ENCODE measurements at regions not wholly inside any gene's neighbourhood (a gene's known extent, or its start where the extent isn't known, plus 50 kb on each side); places are given as distances from the start of the nearest gene placed in this dataset.
"Not testable (repeated sequence)": the region's sequence is repeated elsewhere in the genome, so short reads cannot be mapped to it uniquely, and the experiment has no call there.

GRCh38 chr21:22355949-22356348 is 1357.7 kb downstream of the NCAM2 start:
- CTCF ChIA-PET = no interaction called here
- no peak for ATAC-seq
- BruUV-seq (replicated peaks) = no TSS peak
- Histone ChIP-seq H3K4me3 (replicated peaks in 1 of 2; ENCODE audit: low read depth in 1 of 2, low read length in 2 of 2) (no peak overlapping the region), H3K4me2 (ENCODE audit: low read length) (no peak overlapping the region), H3K79me2 (ENCODE audit: insufficient read depth, low read length) (no peaks in the 10 kb centered on the region), H4K20me1 (ENCODE audit: insufficient read depth) (no peaks in the 10 kb centered on the region), H3K9me3 (ENCODE audit: control insufficient read depth in 1 of 2, insufficient read depth in 1 of 2, low read depth in 1 of 2, low read length in 2 of 2) (peaks cover 6 to 14% of the 10 kb centered on the region in 2 experiments; a peak in 2 of 4 replicates), H3K4me1 (ENCODE audit: control insufficient read depth in 1 of 2, insufficient read depth in 2 of 2, low read length in 2 of 2) (no peaks in the 10 kb centered on the region), H3K27me3 (ENCODE audit: insufficient read depth, low read length) (no peaks in the 10 kb centered on the region), H3K36me3 (ENCODE audit: control insufficient read depth in 1 of 2, insufficient read depth in 2 of 2, low read length in 2 of 2) (no peaks in the 10 kb centered on the region), H3K27ac (ENCODE audit: low read depth, low read length) (no peak overlapping the region), H3K9me2 (ENCODE audit: insufficient read depth) (no peaks in the 10 kb centered on the region), H3K9ac (ENCODE audit: low read length) (no peak overlapping the region), H2AFZ (ENCODE audit: low read depth, low read length, poor library complexity, severe bottlenecking) (no peak overlapping the region)
- RAD21 ChIA-PET (ENCODE audit: low non-redundant PET in 1 of 2, low total read pairs in 2 of 2, uncharacterized antibody in 2 of 2, unreplicated experiment in 2 of 2) = no interaction called here
- no peak for TF ChIP-seq TCF7L2 (IDR thresholded peaks at IDR 0.05; ENCODE audit: borderline replicate concordance, extremely low read depth, insufficient read depth, insufficient read length)
- POLR2A ChIA-PET = no interaction called here
- intact Hi-C loops (cut with micrococcal nuclease) = no loop called here
- no peak for DNase-seq (ENCODE audit: low read depth, low spot score)

- Histone ChIP-seq H3K36me3 (ENCODE audit: control insufficient read depth in 1 of 2, insufficient read depth in 2 of 2, low read length in 2 of 2) (no peaks in the 10 kb centered on the region), H3K4me1 (ENCODE audit: control insufficient read depth in 1 of 2, insufficient read depth in 2 of 2, low read length in 2 of 2) (no peaks in the 10 kb centered on the region), H3K4me3 (replicated peaks in 1 of 2; ENCODE audit: low read depth in 1 of 2, low read length in 2 of 2) (no peak overlapping the region), H3K79me2 (ENCODE audit: insufficient read depth, low read length) (no peaks in the 10 kb centered on the region), H3K9ac (ENCODE audit: low read length) (no peak overlapping the region), H3K27ac (ENCODE audit: low read depth, low read length) (no peak overlapping the region), H4K20me1 (ENCODE audit: insufficient read depth) (no peaks in the 10 kb centered on the region), H3K9me3 (ENCODE audit: control insufficient read depth in 1 of 2, insufficient read depth in 1 of 2, low read depth in 1 of 2, low read length in 2 of 2) (peaks cover under 1 to 13% of the 10 kb centered on the region in 2 experiments; a peak in 2 of 4 replicates), H3K27me3 (ENCODE audit: insufficient read depth, low read length) (no peaks in the 10 kb centered on the region), H2AFZ (ENCODE audit: low read depth, low read length, poor library complexity, severe bottlenecking) (no peak overlapping the region), H3K4me2 (ENCODE audit: low read length) (no peak overlapping the region), H3K9me2 (ENCODE audit: insufficient read depth) (no peaks in the 10 kb centered on the region)
- CTCF ChIA-PET = no interaction called here
- POLR2A ChIA-PET = no interaction called here
- no peak for TF ChIP-seq POLR2A (IDR thresholded peaks at IDR 0.05; ENCODE audit: borderline replicate concordance, extremely low read depth, insufficient read depth, insufficient read length)
- no TSS peak for BruUV-seq (replicated peaks)
- intact Hi-C loops (cut with micrococcal nuclease) = no loop called here
- ATAC-seq (no peak), DNase-seq (ENCODE audit: low read depth, low spot score) (no peak)
- RAD21 ChIA-PET (ENCODE audit: low non-redundant PET in 1 of 2, low total read pairs in 2 of 2, uncharacterized antibody in 2 of 2, unreplicated experiment in 2 of 2) = no interaction called here
These were observed 1358.5 kb downstream of the NCAM2 start for GRCh38 chr21:22356663-22357062.

GRCh38 chr21:22359599-22359998 is 1361.4 kb downstream of the NCAM2 start:
- H3K9me3 ChIP-seq (ENCODE audit: control insufficient read depth in 1 of 2, insufficient read depth in 1 of 2, low read depth in 1 of 2, low read length in 2 of 2) = peaks cover 5 to 22% of the 10 kb centered on the region in 2 experiments; a peak in 2 of 4 replicates
- H3K36me3 ChIP-seq (ENCODE audit: control insufficient read depth in 1 of 2, insufficient read depth in 2 of 2, low read length in 2 of 2); POLR2A ChIA-PET; H4K20me1 ChIP-seq (ENCODE audit: insufficient read depth); intact Hi-C loops (cut with micrococcal nuclease); BruUV-seq (replicated peaks); H3K27ac ChIP-seq (ENCODE audit: low read depth, low read length); H3K4me3 ChIP-seq (replicated peaks in 1 of 2; ENCODE audit: low read depth in 1 of 2, low read length in 2 of 2); H3K9ac ChIP-seq (ENCODE audit: low read length); H3K9me2 ChIP-seq (ENCODE audit: insufficient read depth); CTCF ChIA-PET; ATAC-seq; DNase-seq (ENCODE audit: low read depth, low spot score); H3K4me2 ChIP-seq (ENCODE audit: low read length); RAD21 ChIA-PET (ENCODE audit: low non-redundant PET in 1 of 2, low total read pairs in 2 of 2, uncharacterized antibody in 2 of 2, unreplicated experiment in 2 of 2); H3K27me3 ChIP-seq (ENCODE audit: insufficient read depth, low read length); H3K79me2 ChIP-seq (ENCODE audit: insufficient read depth, low read length); H3K4me1 ChIP-seq (ENCODE audit: control insufficient read depth in 1 of 2, insufficient read depth in 2 of 2, low read length in 2 of 2); H2AFZ ChIP-seq (ENCODE audit: low read depth, low read length, poor library complexity, severe bottlenecking): not testable (repeated sequence)

Data from HCT116 (cell line).